ENCODE measurements at regions not wholly inside any gene's neighbourhood (a gene's known extent, or its start where the extent isn't known, plus 50 kb on each side); places are given as distances from the start of the nearest gene placed in this dataset.

GRCh38 chr17:77849239-77849638 is 109.3 kb upstream of the TNRC6C start:
- DNase-seq, result no peak

GRCh38 chr17:77851921-77852320 is 106.6 kb upstream of the TNRC6C start:
- DNase-seq, result no peak

GRCh38 chr17:77852731-77853130 is 105.8 kb upstream of the TNRC6C start:
- DNase-seq, result peak; percentile 51

- no peak for DNase-seq
These were observed 105.1 kb upstream of the TNRC6C start for GRCh38 chr17:77853191-77853977.

DNA sequence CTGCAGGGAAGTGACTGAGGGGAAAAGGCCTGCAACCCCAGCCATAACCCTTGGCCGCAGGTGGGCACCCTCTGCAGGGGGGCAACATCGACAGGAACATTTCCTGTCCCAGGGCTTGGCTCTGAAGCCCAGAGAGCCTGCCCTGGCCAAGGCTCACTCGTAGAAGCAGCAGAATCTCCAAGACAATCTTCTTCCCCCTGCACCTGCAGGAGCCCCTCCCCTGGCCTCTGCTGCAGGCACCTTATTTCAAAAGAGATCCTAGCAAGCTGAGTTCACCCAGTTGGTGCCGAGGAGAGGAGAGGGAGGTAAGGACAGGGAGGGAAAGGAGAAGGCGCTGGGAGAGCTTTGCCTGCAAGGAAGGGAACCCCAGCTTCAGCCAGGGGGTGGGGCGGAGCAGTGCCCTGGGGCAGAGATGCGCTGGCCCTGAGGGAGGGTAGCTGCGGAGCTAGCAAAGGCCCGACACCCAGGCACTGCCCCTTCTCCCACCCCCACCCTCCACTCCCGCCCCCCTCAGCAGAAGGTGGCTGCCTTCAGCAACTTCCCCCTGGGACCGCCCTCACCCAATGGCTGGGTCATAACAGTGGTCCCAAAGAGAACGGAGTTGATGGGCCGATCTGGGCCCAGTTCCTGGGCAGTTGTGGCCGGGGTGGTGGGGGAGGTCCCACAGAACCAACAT is 104.3 kb upstream of the TNRC6C start:
- DNase-seq, result no peak

- no peak for DNase-seq
These were observed 103.5 kb upstream of the TNRC6C start for GRCh38 chr17:77854759-77855745.

GRCh38 chr17:77856551-77857305 is 101.8 kb upstream of the TNRC6C start:
- DNase-seq, result no peak

DNA sequence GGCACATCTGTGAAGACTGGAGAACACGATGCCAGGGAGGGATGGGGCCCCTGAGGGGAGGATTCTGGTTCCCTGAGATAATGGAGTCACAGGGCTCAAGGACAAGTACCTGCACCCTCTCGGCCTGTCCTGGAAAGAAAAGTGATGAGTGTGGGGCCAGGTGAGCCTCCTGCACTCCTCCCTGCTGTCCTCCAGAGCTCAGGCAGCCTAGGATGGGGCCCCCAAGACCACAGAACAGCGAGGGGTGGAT is 101.3 kb upstream of the TNRC6C start:
- DNase-seq, result no peak

DNA sequence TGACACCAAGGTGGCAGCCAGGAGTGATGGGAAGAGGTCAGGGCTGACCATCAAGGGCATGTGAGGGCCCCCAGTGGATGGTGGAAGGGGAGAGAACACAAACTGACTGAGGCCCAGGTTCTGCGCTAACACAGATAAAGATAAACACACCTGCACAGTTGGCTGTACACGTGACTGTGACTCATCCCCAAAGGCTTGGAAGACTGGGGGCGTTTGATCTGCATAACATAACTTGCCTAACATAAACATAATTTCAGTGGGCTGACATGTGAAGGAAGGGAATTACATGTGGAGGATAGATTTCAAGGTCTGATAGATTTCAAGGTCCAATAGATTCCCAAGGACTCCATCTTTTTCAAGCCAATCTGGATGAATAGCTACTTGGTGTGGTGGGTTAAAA is 100.9 kb upstream of the TNRC6C start:
- DNase-seq, result no peak

DNA sequence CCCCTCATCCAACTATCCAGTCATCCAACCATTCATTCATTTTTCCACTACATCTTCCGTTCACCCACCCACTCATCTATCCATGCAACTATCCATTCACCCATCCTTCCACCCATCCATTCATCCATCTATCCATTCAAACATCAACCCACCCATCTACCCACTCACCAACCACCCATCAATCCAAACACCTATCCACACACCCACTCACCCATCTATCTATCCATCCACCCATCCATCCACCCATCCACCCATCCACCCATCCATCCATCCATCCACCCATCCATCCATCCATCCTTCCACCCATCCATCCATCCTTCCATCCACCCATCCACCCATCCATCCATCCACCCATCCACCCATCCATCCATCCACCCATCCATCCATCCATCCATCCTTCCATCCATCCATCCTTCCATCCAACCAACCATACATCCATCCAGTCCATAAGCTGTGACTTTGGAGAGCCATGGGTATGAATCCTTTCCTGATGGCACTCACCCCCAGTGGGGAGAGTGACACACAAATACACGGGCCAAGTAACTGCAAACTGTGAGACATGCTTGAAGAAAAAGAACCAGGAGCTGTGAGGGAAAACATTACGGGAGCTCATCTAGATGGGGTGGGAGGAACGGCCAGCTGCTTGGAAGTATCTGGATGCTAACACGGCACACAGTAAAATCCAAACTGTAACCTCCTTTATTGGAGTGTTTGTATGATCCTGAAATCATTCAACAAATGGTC is 100.0 kb upstream of the TNRC6C start:
- DNase-seq, result no peak

DNA sequence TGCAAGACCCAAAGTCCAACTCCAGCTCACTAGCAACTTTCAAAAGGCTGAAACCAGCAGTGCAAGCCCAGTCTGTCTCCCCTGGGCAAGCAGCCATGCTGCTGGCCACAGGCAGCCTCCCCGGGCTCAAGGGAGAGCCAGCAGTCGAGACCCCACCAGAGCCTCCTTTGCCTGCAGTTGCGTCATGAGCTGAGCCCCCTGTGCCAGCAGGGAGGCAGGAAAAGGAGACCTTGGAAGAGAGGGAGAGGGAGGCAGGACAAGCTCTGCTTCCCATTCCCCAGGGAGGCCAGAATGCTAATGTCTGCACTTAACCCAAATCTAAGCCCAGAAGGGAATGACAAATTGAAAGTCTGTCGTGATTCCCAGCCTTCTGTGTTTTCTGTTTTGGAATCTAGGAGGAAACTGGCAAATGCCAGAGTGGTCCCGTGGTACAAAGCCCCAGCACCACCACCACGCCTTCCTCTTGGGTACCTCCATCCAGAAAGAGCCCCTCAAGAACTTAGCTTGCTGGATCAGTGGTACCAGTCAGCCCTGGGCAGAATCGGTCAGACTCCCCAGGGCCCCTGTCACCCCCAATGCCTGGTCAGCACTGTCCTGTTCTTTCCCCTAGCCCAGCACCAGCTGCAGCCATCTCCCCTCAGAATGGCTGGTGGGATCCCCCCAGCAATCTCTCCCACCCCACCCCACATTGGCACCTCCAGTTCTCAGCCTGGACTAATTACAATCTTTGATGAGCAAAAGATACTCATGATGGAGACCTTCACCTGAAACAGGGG is 99.3 kb upstream of the TNRC6C start:
- no peak for DNase-seq

DNA sequence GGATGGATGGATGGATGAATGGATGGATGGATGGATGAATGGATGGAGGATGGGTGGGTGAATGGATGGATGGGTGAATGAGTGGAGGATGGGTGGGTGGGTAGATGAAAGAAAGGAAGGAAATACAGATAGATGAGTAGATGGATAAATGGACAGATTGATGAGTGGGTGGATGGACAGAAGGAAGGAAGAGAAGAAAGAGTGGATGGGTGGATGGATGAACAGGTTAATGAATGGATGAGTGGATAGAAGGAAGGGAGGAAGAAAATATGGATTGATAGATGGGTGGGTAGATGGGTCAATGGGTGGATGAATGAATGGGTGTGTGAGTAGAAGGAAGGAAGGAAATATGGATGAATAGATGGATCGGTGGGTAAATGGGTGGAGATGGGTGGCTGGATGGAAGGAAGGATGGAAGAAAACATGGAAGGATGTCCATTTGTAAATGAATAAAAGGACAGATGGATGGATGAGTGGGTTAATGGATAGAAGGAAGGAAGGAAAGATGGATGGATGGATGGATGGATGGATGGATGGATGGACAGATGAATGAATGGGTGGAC is 97.3 kb upstream of the TNRC6C start:
- no peak for DNase-seq

DNA sequence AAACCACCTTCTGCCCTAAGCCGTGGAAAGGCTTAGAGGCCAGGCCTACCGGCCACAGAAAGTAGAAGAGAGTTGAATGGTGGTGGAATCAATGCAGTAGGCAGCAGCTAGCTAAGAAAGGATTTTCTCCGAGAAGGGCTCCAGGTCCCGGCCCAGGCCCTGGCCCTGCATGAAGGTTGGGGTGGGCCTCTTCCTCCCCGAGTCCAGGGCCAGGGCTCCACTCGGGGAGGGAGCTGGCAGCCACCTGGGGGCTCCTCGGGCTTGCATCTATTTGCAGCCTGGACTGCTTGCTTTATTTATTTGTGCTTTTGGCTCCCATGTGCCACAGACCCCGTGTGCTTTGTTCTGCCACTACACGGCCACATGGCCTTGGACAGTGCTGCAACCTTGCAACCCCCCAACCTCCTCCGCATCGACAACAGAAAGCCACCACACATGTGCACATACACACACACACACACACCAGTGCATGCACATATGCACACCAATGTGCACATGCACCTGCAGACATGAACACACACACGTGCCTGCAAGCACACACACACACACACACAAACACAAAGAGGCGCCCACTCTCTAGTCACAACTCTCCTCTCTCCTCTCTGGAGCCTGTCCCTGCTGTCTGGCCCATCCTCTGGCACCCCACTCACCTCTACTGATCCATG is 96.4 kb upstream of the TNRC6C start:
- DNase-seq, result no peak

- DNase-seq, result no peak
These were observed 95.4 kb upstream of the TNRC6C start for GRCh38 chr17:77862890-77863813.

DNA sequence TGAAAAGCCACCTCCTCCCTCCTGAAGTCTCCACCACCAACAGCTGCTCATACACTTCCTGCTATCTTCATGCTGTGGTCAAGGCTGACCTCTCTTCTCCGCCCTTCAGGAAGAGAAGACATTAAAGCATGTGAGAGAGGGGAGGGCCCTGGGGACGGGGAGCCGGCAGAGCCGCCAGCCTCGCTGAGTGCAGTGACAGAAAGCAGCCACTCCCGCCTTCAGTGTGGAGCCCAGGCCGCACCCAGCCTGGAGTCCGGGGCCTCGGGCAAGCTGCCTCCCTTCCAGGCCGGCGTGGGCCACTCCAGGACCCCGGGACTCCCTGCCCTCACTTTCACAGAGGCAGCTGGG is 94.7 kb upstream of the TNRC6C start:
- DNase-seq, result peak; percentile 53

DNA sequence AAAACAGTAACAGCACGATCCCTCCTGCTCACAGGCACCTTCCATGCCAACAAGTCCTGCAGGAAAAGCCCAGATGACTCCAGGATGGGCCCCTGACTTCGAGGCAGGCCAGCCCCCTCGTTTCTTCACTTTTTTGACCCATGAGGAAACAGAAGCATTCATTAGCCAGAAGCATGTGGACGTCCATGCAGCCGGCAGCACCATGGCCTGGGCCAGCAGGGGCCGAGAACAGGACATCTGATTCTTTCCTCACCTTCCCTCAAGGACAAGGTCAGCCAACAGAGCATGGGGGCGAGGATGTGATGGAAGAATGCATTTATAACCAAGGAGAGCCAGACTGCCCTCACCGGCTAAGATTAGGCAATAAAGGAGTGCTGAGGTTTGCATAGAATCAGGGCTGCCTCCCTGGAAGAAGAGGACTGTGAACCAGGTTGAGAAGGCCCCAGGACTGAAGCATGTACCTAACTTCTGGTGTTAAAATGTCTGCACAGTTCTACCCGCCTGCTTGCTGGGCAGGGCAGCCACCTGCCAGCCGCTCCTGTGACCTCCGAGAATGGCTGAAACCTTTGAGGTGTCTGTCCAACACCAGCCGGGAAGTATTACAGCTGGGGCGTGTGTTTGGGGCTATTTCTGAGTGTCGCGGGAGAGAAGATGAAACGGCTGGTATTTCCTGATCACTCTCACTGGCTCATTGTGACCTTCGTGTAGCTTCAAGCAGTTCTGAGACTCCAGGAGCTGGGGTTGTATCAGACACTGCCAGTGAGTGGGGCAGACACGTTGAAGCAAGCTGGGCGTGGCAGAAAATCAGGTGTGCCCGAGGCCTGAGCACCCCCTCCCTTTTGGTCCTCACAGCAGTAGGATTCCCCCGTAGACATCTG is 94.0 kb upstream of the TNRC6C start:
- no peak for DNase-seq

DNA sequence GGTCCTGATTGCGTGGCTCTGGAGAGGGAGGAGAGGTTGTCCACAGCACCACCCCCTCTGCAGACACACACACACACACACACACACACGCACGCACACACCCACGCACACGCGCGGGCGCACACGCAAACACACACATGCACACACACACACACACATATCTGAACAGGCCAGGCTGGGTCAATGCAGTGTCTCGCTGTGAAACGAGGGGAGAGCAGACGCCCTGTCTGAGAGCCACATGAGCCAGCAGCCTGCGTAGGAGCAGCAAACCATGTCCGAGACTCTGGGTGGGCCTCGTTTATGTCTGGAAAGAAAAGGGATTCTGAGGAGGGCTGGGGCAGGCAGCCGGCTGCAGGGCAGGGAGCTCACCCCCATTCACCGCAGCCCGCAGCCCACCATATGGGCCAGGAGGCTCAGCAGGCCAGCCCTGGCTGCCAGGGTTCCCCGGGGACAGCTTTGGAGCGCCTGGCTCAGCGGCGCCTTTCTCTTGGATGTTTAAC is 93.3 kb upstream of the TNRC6C start:
- DNase-seq, result peak; percentile 69

DNA sequence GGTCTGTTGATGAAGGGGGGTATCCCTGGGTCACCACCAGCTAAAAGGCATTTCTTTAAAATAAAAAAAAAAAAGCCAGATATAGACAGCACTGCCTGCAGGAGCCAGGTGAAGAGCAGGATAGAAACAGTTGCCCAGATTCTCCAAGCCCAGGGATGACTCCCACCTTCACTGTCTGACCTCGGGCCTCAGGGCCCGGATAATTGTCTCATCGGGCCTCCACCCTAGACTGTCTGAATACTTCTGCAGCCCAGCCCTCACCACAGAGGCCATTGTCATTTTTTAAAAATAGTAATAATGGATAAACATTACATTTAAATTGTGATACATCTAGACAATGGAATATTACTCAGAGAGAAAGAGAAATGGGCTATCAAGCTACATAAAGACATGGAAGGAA is 92.8 kb upstream of the TNRC6C start:
- DNase-seq, result no peak
